Panc1 (cell line): ENCODE measurements at regions not wholly inside any gene's neighbourhood (a gene's known extent, or its start where the extent isn't known, plus 50 kb on each side); places are given as distances from the start of the nearest gene placed in this dataset.

Experiments used
- ATAC-seq: fragments of 200-7000 bp; cut with Tn5 transposase; 2 replicates; pipeline ENCODE4 v1.9.1; 2020; ENCODE audit warnings: mild to moderate bottlenecking, moderate library complexity
- BruUV-seq: library from RNA; stranded (reverse); fragments of 400-500 nt; replicated peaks from 2 replicates; lab custom pipeline; 2021; lab: Mats Ljungman, UMichigan
- CTCF ChIA-PET: fragments of 300-600 bp; sonication (Branson Sonifier 250); formaldehyde crosslinking; loops from one replicate; lab custom pipeline; 2022; ENCODE audit warnings: antibody characterized with exemption; lab: Charles Lee
- POLR2A ChIA-PET: fragments of 300-600 bp; sonication (Branson Sonifier 250); formaldehyde crosslinking; loops from one replicate; lab custom pipeline; 2022; ENCODE audit warnings: antibody characterized with exemption; lab: Charles Lee
- DNase-seq: peaks from one replicate; pipeline ENCODE4 v3.0.0-alpha.2; 2010; ENCODE audit warnings: low read depth, low spot score
- H3K27ac ChIP-seq: 2 replicates; pipeline ENCODE4 v1.5.1; 2011; ENCODE audit warnings: mild to moderate bottlenecking, low read length, inconsistent platforms
- H3K27me3 ChIP-seq: fragments of 200-500 bp; sonication (Bioruptor generic); 2 replicates; pipeline ENCODE4 v1.6.0; 2014; ENCODE audit warnings: low read length, inconsistent platforms; ENCODE audit not compliant: control insufficient read depth, insufficient read depth
- H3K36me3 ChIP-seq: fragments of 200-500 bp; sonication (Bioruptor generic); 2 replicates; pipeline ENCODE4 v1.5.1; 2014; ENCODE audit warnings: inconsistent platforms, mild to moderate bottlenecking, low read length, moderate library complexity; ENCODE audit not compliant: control insufficient read depth, insufficient read depth
- H3K4me1 ChIP-seq: 2 replicates; pipeline ENCODE4 v1.5.1; 2011; ENCODE audit warnings: inconsistent platforms, mild to moderate bottlenecking, low read length, moderate library complexity; ENCODE audit not compliant: control insufficient read depth, insufficient read depth
- H3K4me3 ChIP-seq, 2 experiments: 2 replicates each; pipeline ENCODE4 v1.5.1; 2011 to 2012; ENCODE audit warnings: low read depth in 2 of 2, low read length in 2 of 2, mild to moderate bottlenecking in 2 of 2, inconsistent platforms in 1 of 2, moderate library complexity in 1 of 2
- H3K9me3 ChIP-seq: fragments of 200-500 bp; sonication (Bioruptor generic); 2 replicates; pipeline ENCODE4 v1.5.1; 2014; ENCODE audit warnings: low read depth, mild to moderate bottlenecking, inconsistent platforms, low read length, moderate library complexity; ENCODE audit not compliant: control insufficient read depth, insufficient read depth
- CTCF ChIP-seq: fragments of 450-650 bp; IDR thresholded peaks from 2 replicates; pipeline ENCODE4 v1.5.1; 2017; ENCODE audit warnings: mild to moderate bottlenecking
- POLR2AphosphoS5 ChIP-seq: IDR thresholded peaks from 2 replicates; pipeline ENCODE4 v1.6.1; 2012; ENCODE audit warnings: mild to moderate bottlenecking, low read depth, low read length, moderate library complexity
- REST ChIP-seq, 2 experiments: IDR thresholded peaks; 2 replicates each; pipeline ENCODE4 v1.6.1; 2011 to 2012; ENCODE audit warnings: low read depth in 2 of 2, control low read depth in 1 of 2, low read length in 1 of 2, mild to moderate bottlenecking in 1 of 2, moderate library complexity in 1 of 2; ENCODE audit not compliant: insufficient read depth in 1 of 2
- SIN3A ChIP-seq: IDR thresholded peaks from 2 replicates; pipeline ENCODE4 v1.6.1; 2012; ENCODE audit warnings: low read depth, mild to moderate bottlenecking, low read length, moderate library complexity, borderline replicate concordance; ENCODE audit not compliant: insufficient read depth
- TCF7L2 ChIP-seq: IDR thresholded peaks from 2 replicates; pipeline ENCODE4 v1.6.1; 2011; ENCODE audit warnings: mild to moderate bottlenecking, low read depth, low read length, inconsistent platforms
- in situ Hi-C: cut with HindIII; loops from 2 replicates; pipeline ENCODE4 v1.10.0; 2016; ENCODE audit warnings: low sequenced_read_pairs, low pct_unique_long_range_greater_than_20kb
- intact Hi-C: fragments of 100-400 bp; cut with micrococcal nuclease; formaldehyde crosslinking; loops from one replicate; pipeline ENCODE4 v1.10.0; 2022; ENCODE audit not compliant: unreplicated experiment

- Histone ChIP-seq H3K4me3 (no peak overlapping the region), H3K9me3 (no peaks in the 10 kb centered on the region), H3K4me1 (no peaks in the 10 kb centered on the region), H3K27ac (no peak overlapping the region), H3K36me3 (no peaks in the 10 kb centered on the region), H3K27me3 (peaks cover 2% of the 10 kb centered on the region; the same call in 1 of the 2 replicates)
- intact Hi-C loops = loop anchor here (10.0 kb wide), 1 partner anchor 516 kb away; no protein-coding TSS in a partner anchor
- POLR2A ChIA-PET = no interaction called here
- BruUV-seq = no TSS peak
- CTCF ChIA-PET = interaction anchor here (0.6 kb wide), 1 partner anchor 375 kb away, joined by 5 read pairs; no protein-coding TSS in a partner anchor
- in situ Hi-C loops = no loop called here
- no peak for DNase-seq
- no peak for ATAC-seq
- TF ChIP-seq CTCF (no peak), SIN3A (no peak), REST (IDR thresholded peaks at IDR 0.05; ENCODE audit: insufficient read depth in 1 of 2, low read depth in 2 of 2, low read length in 1 of 2) (no peak), POLR2AphosphoS5 (no peak), TCF7L2 (no peak)
These were observed 258.1 kb downstream of the LRFN2 start for GRCh38 chr6:40328986-40329545.

GRCh38 chr6:40328386-40328985, 258.7 kb downstream of the LRFN2 start:
- H3K4me1 ChIP-seq = no peaks in the 10 kb centered on the region
- POLR2A ChIA-PET = no interaction called here
- in situ Hi-C loops (no loop called here), intact Hi-C loops (loop anchor here (10.0 kb wide), 1 partner anchor 516 kb away; no protein-coding TSS in a partner anchor)
- peaks cover 2% of the 10 kb centered on the region; the same call in 1 of the 2 replicates for H3K27me3 ChIP-seq
- no peaks in the 10 kb centered on the region for H3K36me3 ChIP-seq
- ATAC-seq (peak; percentile 77), DNase-seq (no peak)
- H3K4me3 ChIP-seq = no peak overlapping the region
- no peaks in the 10 kb centered on the region for H3K9me3 ChIP-seq
- CTCF ChIA-PET = interaction anchor here (0.6 kb wide), 1 partner anchor 375 kb away, joined by 5 read pairs; no protein-coding TSS in a partner anchor
- no TSS peak for BruUV-seq
- H3K27ac ChIP-seq = no peak overlapping the region
- TF ChIP-seq TCF7L2 = no peak
- TF ChIP-seq SIN3A = no peak
- TF ChIP-seq REST (IDR thresholded peaks at IDR 0.05; ENCODE audit: insufficient read depth in 1 of 2, low read depth in 2 of 2, low read length in 1 of 2) = no peak
- TF ChIP-seq CTCF = peak; percentile 85
- TF ChIP-seq POLR2AphosphoS5 = no peak
